ENCODE measurements at regions not wholly inside any gene's neighbourhood (a gene's known extent, or its start where the extent isn't known, plus 50 kb on each side); places are given as distances from the start of the nearest gene placed in this dataset.

DNA sequence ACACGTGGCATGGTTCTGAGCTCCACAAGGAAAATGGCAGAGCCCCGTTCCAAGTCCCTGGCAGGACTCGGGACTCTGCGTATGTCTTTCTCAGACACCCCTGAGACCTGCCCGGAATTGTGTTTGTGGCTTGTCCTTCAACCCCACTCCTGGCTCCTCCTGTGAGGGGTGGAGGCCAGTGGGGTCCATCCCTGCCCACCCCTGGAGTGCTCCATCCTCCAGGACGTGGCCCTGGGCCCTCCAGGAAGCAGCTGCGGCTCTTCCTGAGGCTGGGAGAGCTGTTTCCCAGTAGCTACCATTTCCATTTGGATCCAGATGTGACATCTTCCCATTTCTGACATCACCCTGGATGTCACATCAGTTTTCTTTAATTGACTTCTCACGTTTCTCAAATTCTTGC lies 118.7 kb upstream of the C1QTNF9B start:
- DNase-seq (ENCODE audit: low read depth): no peak
- TF ChIP-seq, protein P1, sequence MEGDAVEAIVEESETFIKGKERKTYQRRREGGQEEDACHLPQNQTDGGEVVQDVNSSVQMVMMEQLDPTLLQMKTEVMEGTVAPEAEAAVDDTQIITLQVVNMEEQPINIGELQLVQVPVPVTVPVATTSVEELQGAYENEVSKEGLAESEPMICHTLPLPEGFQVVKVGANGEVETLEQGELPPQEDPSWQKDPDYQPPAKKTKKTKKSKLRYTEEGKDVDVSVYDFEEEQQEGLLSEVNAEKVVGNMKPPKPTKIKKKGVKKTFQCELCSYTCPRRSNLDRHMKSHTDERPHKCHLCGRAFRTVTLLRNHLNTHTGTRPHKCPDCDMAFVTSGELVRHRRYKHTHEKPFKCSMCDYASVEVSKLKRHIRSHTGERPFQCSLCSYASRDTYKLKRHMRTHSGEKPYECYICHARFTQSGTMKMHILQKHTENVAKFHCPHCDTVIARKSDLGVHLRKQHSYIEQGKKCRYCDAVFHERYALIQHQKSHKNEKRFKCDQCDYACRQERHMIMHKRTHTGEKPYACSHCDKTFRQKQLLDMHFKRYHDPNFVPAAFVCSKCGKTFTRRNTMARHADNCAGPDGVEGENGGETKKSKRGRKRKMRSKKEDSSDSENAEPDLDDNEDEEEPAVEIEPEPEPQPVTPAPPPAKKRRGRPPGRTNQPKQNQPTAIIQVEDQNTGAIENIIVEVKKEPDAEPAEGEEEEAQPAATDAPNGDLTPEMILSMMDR (IDR thresholded peaks at IDR 0.05; ENCODE audit: insufficient read depth, low read length): no peak
- H3K4me3 ChIP-seq (ENCODE audit: low read depth, low read length): no peak overlapping the region

GRCh38 chr13:24022568-24022967 lies 125.3 kb upstream of the C1QTNF9B start:
- H3K4me3 ChIP-seq (ENCODE audit: low read depth, low read length): no peak overlapping the region
- TF ChIP-seq, protein P1 (IDR thresholded peaks at IDR 0.05; ENCODE audit: insufficient read depth, low read length): no peak
- peak; percentile 13 for DNase-seq (ENCODE audit: low read depth)

DNA sequence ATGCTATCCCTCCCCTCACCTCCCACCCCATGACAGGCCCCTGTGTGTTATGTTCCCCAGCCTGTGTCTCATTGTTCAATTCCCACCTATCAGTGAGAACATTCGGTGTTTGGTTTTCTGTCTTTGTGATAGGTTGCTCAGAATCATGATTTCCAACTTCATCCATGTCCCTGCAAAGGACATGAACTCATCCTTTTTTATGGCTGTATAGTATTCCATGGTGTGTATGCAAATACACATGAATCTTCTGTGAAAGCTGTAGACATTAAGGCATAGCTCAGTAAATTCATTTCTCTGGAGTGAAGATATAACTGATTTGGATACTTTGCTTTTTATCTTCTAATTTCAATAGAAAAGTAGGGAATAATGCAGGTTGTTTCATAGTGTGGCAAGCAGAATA lies 125.8 kb upstream of the C1QTNF9B start:
- no peak for DNase-seq (ENCODE audit: low read depth)
- no peak overlapping the region for H3K4me3 ChIP-seq (ENCODE audit: low read depth, low read length)
- TF ChIP-seq, protein P1 (IDR thresholded peaks at IDR 0.05; ENCODE audit: insufficient read depth, low read length): no peak

DNA sequence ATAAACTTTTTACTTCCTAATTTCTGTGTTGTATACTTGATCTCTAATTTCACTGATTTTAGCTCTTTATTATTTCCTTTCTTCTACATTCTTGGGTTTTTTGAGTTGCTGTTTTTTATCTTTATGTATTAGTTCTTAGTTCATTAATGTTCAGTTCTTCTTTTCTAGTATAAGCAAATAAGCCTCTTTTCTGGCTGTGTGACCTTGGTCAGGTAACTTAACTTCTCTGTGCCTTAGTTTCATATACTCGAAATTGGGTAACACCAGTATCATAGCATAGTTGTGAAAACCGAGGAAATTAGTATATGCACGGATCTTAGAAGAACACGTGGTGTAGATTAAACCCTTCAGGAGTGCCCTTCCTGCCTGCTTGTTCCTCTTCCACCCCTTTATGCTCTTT lies 130.2 kb upstream of the C1QTNF9B start:
- H3K4me3 ChIP-seq (ENCODE audit: low read depth, low read length): no peak overlapping the region
- TF ChIP-seq, protein P1 (IDR thresholded peaks at IDR 0.05; ENCODE audit: insufficient read depth, low read length): no peak
- no peak for DNase-seq (ENCODE audit: low read depth)

GRCh38 chr13:24032252-24032651 lies 128.3 kb upstream of the SPATA13 start:
- H3K4me3 ChIP-seq (ENCODE audit: low read depth, low read length): no peak overlapping the region
- TF ChIP-seq, protein P1 (IDR thresholded peaks at IDR 0.05; ENCODE audit: insufficient read depth, low read length): no peak
- DNase-seq (ENCODE audit: low read depth): peak; percentile 98

DNA sequence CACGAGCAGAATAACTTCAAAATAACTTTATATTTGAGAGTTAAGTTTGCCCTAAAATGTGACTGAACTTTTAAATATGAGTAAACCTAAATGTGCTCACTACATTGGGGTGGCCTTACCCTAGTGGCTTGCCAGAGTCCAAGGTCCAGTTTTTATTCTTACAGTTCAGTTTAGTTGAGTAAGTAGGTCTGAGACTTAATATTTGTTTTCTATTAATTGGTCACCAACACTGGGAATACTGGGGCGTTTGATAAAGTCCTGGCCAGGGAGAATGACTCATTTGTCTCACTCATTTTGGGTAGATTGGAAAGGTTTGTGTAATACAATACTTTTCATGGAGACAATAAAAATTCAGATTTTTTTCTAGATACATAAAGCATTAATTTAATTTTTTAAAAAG lies 127.8 kb upstream of the SPATA13 start:
- no peak overlapping the region for H3K4me3 ChIP-seq (ENCODE audit: low read depth, low read length)
- TF ChIP-seq, protein P1 (IDR thresholded peaks at IDR 0.05; ENCODE audit: insufficient read depth, low read length): no peak
- DNase-seq (ENCODE audit: low read depth): peak; percentile 74

DNA sequence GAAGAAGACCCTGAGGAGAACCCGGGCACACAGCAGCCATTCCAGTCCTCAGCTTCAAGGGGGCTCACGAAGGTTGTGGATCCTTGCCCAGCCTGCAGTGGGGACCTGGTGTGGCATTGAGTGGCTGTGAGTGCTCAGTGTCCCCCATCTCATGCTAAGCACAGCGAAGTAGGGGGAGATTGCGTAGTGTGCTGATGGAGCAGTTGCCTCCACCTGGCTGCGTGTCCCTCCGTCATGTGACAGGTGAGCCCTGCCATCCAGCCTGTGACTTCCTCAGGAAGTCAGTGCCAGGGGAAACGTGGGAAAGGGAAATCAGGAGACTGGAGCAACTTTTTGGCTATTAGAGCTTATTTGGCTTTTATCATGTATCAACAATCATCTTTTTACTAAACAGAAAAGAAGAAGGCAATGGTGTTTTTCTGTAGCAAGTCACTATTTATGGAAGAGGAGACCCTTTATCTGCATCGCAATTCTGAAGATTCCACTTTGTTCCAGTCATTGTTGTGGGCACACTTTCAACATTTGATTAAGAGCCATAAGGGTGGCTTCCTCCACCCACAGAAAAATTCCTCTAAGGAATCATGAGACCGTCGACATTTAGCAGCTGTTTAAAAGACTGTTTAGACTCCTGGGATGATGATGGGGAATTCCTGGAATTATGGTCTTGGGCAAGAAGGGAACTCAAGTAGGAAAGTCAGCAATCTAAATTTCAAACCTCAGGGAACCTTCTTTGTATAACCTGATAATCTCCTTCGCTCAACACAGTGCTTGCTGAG lies 126.8 kb upstream of the SPATA13 start:
- H3K4me3 ChIP-seq (ENCODE audit: low read depth, low read length): no peak overlapping the region
- TF ChIP-seq, protein P1 (IDR thresholded peaks at IDR 0.05; ENCODE audit: insufficient read depth, low read length): no peak
- peak; percentile 98 for DNase-seq (ENCODE audit: low read depth)

Measured in fibroblast of the aortic adventitia (primary cell).